Right lung (tissue), 2 donors: ENCODE measurements at regions not wholly inside any gene's neighbourhood (a gene's known extent, or its start where the extent isn't known, plus 50 kb on each side); places are given as distances from the start of the nearest gene placed in this dataset.
A peak's percentile ranks its signal among the peaks of the same experiment; 100 is the strongest.

Source experiments
- DNase-seq, 2 donors: peaks; one replicate each; pipeline ENCODE4 v3.0.0-alpha.2; 2013

- DNase-seq = no peak
Measured at GRCh38 chr20:11128721-11129120, 454.9 kb upstream of the JAG1 start.

GRCh38 chr20:11130554-11131166 is 456.9 kb upstream of the JAG1 start:
- DNase-seq = no peak

DNA sequence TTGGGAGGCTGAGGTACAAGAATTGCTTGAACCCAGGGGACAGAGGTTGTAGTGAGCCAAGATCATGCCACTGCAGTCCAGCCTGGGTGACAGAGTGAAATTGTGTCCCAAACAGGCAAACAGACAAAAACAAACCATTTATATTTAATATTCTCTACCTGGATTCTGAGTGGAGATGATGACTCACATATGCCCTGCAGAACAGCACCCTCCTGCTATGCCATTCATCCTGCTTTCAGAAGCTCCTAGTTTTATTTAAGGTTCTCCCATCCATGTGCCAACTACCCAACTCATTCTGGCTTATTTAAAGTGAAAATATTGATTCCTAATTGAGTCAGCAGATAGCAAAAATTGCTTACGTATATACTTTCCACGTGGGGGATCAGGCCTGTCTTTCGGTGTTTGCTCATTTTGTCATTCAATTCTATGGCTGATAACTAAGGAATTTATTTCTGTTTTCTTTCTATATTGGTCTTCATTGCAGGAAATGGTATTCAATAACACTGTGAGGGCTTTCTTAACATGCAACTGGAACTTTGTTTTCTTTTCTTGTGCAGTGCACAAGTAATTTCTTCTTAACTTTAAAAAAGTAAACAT is 459.1 kb upstream of the JAG1 start:
- no peak for DNase-seq

DNA sequence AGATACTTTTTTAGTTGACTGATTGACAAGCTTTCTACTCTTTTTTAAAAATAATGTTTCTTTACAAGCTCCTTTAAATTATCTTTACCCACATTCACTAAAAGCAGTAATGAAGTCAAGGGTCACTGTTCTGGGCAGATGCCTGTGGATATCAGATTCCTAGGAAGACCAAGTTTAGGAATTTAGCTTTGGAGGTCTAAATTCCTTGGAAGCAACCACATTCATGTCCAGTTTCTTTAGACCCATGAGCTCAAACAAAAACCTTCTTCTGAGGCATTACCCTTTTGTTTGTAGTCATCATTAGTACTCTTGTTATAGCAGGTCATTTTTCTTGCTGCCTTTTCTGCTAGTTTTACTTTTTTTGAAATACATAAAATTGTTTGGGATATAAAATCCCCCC is 462.9 kb upstream of the JAG1 start:
- DNase-seq = no peak

GRCh38 chr20:11137688-11138087 is 463.9 kb upstream of the JAG1 start:
- DNase-seq = no peak

DNA sequence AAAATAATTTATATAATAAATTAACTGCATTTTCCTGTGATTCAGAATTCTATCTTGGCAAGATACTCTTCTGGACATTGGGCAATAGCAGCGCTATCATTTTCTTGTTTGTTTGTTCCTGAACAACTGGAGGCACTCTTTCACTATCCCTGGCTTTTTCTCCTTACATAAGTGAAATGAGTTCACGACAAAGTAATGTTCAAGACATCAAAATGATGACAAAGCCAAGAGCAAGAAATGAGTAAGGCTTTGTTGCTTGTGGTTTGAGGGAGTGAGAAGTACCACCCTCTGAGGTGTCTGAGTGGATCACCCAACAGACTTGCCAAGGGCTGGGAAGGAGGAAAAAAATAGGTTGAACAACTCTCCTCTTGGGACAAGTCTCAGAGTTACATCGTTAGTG is 466.6 kb upstream of the JAG1 start:
- no peak for DNase-seq

DNA sequence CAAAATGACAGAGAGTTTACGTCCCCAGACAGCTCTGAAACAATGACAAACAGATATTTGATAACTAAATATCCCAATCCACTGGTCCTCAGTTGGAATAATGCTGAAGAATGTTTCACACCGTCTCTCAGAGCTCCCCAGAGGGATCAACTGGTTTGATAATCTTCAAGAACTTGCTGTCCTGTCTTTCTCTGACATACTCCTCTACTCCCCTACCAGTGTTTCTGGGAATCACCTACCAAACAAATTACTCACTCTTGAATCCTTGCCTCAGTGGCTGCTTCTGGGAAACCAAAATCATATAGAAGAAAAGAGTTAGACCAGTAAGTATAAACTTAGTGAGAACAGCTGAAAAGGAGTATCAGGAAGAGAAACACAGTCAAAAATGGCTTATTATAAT is 469.7 kb upstream of the JAG1 start:
- DNase-seq = no peak

DNA sequence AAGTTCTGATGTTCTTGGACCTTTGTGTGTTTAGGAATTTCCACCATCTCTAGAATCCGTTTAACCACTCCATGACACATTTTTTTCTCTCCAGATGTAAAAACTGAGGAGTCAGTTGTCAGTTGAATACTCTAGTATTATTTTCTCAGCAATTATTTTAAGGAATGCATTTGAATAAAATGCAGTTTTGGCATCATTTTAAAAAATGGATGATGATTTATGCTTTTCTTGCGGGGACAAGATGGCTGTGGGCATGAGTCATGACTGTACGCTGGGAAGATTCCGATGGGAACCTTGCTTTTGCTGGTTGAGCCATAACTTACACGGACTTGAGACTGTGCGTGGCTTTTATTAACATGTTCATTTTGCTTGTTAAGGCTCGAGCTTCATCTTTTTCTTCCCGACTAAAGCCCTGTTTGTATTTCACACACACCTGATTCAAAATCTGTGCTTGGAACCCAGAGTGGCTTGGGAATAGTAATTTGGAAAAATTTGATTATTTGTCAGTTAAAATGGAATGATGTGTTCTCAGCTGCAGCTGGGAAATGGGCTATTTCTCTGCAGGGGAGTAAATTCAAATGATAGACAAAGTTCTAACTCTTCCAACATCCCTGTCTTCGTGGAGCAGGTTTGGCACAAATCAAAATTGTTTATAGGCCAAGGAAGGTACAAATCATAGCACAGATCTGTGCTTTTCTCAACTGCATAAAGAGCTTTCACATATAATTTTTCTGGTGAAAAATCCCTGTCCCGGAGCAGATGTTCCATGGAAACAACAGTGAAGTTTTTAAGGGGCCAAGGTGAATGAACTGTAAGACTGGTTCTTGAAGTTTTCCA is 470.5 kb upstream of the JAG1 start:
- DNase-seq = no peak

DNA sequence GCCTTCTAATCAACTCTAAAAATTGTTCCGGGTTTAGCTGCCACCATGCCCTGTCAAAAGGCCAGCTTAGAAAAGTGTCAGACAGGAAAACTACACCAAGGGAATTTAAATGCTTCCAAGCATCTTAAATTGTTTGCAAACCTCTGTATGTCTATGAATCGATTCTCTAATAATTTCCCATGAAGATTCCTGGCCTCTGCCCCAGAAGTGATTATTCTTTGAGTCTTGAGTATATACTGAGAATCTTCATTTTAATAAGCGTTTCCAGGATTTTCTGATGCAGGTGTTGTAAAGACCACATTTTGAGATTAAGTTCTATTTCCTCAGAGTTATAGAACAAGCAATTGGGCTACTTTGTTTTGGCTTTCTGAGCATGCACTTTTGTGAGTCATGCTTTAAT is 471.8 kb upstream of the JAG1 start:
- no peak for DNase-seq

DNA sequence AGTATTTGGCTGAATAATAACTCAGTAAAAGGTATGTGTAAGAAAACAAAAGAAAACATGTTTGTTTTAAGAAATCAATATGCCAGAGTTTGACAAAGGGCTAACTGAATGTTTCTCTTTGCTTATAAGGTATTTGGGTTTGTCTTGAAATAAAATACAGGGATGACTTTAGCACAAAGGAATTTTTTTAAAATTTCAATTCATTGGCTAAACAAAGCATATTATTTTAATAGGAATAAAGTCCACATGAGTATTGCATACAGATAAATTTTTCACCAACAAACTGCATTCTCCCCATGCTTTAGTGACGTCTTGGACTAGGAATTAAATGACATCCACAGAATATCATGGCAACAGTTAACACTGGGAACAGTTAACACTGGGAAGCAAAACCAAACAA is 480.0 kb upstream of the JAG1 start:
- DNase-seq = no peak

- no peak for DNase-seq
Measured at GRCh38 chr20:11155156-11155756, 481.5 kb upstream of the JAG1 start.

- DNase-seq = no peak
Measured at GRCh38 chr20:11156922-11157321, 483.1 kb upstream of the JAG1 start.

DNA sequence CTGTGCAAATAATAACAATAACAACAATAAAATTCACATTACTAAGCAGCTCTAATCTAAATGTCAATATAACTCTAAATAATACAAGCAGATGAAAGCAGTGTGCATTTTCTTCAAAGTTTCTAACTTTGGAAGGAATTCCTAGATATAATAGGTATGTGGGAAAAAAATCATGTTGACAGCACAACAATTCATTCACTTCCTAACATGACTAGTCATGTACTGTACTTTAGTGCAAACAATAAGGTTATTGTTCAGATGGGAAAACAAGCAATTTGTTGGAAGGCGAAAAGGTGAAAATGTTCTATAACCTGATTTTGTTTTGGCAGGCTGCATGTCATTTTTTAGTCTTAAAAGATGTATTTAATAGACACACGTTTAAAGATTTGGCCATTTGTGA is 484.3 kb upstream of the JAG1 start:
- no peak for DNase-seq

GRCh38 chr20:11158589-11158988 is 484.8 kb upstream of the JAG1 start:
- no peak for DNase-seq

- peak; percentile 21 for DNase-seq
Measured at GRCh38 chr20:11159728-11160127, 485.9 kb upstream of the JAG1 start.

DNA sequence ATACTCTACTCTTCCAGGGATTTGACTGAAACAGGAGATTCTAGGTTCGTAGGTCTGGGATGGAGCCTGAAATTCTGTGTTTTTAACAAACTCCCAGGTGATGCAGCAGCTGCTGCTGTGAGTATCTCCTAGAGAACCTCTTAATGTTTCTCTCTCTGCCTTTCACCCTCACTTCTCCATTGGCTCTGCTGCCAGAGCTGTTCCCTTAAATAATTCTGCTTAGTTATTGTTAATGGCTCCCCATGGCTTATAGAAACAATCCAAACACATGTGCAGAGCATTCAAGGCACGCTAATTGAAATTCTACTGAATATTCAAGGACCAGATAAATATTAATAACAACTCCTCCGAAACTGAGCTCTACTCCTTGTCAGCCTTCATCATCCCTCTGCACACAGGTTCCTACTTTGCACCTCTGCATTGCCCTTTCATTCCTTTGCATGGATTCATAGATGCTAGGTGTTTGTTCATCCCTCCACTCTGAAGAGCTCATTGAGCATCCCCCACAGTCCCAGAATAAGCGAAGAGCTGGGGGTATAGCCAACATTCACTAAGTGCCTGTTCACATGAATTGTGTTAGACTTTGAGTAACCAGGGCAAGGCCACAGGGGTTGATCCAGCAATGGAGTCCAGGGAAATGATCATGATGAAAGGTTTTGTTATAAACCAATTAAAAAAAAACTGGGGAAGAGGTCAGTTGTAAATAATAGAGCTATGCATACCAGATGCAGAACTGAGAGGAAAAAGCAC is 488.4 kb upstream of the JAG1 start:
- no peak for DNase-seq

DNA sequence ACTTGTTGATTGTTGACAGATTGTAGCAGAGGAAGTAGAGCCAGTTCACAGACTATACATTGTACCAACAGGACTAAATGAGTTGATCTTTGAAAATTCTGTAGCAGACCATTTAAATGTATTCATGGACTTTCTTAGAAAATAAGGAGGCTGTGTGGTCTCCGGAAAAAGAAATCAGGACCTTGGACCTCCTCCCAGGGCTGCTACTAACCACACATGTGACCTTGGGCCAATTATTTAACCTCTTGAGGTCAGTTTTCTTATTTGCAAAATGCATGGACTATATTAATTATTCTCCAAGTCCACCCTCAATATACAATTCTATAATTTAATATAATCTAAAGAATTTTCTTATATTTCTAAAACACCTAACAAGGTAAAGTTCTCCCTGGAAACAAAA is 492.0 kb upstream of the JAG1 start:
- DNase-seq = no peak

- DNase-seq = no peak
Measured at GRCh38 chr20:11166712-11167111, 492.9 kb upstream of the JAG1 start.

DNA sequence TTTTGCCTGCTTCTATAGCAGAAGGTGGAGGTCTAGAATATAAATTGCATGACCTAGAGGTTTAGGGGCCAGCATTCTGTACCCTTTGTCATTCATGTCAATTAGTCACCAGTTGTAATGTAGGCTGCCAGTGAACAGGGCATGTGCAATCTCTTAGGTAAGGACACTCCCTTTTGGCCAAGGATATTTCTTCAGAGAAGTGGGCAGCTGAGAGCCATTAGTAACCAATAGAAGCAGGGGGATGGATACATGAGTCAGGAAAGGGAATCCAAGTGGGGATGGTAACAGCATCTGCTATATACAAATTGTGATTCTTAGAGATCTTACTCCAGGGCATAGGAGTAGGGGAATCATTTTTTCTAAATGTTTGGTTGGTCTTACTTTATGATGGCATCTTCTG is 494.2 kb upstream of the JAG1 start:
- no peak for DNase-seq

- no peak for DNase-seq
Measured at GRCh38 chr20:11170025-11170424, 496.2 kb upstream of the JAG1 start.

GRCh38 chr20:11170565-11170964 is 496.8 kb upstream of the JAG1 start:
- no peak for DNase-seq

DNA sequence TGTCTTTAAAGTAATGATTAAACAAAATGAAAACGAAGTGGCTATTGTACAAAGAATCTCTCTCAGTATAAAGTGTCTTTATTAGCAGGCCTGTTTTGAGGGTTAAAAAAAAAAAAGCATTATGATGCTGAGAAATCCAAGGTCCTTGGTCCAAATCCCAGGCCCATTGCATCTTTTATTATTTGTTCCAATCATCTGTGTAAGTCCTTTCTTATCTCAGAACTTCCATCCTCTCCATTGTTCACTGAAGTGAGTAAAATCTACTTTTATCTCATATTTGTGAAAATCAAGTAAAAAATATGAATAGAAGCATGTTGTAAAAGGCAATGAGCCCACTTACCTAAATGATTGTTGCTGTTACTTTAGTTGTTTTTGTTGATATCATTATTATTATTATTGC is 499.1 kb upstream of the JAG1 start:
- no peak for DNase-seq
